Fibroblast of skin of abdomen (primary cell): ENCODE measurements at regions not wholly inside any gene's neighbourhood (a gene's known extent, or its start where the extent isn't known, plus 50 kb on each side); places are given as distances from the start of the nearest gene placed in this dataset.
"Not testable (repeated sequence)": the region's sequence is repeated elsewhere in the genome, so short reads cannot be mapped to it uniquely, and the experiment has no call there.

Experiments
- DNase-seq: peaks from one replicate; pipeline ENCODE4 v3.0.0-alpha.2; 2013

DNA sequence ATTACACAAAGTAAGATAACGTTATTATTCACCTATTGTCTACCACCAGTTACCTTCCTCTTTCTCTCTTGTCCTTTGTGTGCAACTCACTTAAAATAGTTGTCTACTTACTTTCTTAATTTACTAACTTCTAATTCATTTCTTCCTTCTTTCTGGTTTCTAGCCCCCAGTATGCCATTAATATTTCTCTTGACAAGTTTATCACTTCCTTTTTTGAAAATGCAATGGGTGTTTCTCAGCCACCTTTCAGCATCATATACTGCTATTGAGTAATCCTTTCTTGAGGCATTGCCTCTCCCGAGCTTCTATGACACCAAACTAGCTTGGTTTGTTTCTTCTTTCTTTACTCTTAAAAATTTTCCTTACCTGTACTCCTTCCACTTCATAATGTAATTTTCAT, 633.6 kb downstream of the TMTC2 start:
- no peak for DNase-seq

DNA sequence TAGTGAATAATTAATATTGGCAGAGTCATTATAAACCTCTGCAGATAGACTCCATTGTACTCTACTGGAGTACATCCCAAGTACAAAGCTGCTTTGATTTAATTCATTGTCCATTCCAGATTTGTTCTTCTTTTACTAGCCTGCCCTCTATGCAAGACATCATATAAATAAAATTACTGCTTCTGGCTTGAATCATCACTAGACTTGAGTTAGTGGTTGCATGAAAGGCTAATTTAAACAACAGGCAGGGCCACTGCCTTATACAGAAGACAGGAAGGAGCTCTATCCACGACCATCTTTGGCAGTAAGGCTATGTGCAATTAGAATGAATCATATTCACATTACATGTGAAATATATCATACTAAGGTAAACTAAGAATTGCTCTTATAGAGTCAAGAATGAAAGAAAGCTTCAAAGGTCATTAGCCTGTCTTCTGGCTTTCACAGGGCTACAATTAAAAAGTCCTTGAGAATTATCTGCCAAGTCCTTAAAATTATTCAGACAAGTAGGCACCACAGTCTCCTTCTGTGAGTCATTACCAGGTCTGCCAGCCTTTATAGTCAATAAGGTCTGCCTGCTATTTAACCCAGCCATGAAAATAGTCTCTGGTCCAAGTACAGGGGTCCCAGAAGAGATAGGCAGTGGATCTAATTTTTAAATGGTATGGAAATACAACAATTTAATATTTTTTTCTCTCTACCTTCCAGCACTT, 631.8 kb downstream of the TMTC2 start:
- peak; percentile 88 for DNase-seq

DNA sequence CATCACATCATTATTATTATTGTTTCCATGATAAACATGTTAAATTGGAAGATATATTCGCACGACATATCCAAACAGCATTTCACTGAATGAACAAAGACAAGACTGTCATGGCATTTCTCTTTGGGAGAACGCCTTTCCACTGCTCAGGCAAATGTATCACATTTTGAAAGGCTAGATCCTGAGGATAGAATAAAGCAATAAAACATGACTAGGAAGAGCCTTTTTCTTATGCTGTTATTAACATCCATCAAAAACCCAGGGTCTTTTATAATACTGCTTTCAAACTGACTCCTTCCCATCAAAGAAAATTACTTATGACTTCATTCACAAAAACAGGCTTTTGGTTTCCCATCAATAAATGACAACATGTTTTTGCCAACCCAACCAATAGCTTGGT, 630.9 kb downstream of the TMTC2 start:
- no peak for DNase-seq

DNA sequence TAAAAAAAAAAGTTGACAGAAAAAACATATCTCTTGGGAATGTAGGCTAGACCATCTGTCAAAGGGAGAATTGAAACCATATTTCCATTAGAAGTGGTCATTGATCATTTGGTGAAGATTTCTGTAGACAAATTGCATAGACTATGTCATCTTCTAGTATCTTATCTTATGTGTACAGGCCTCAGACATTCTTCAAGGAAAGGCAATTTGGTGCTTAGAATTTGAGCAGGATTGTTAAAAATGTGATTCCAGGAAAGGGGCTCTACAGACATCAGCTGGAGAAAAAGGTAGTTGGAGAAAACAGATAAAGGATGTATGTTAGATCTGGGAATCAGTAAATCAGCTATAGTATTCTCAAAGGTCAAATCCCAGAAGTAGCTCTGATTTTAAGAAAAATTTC, 627.1 kb downstream of the TMTC2 start:
- no peak for DNase-seq

DNA sequence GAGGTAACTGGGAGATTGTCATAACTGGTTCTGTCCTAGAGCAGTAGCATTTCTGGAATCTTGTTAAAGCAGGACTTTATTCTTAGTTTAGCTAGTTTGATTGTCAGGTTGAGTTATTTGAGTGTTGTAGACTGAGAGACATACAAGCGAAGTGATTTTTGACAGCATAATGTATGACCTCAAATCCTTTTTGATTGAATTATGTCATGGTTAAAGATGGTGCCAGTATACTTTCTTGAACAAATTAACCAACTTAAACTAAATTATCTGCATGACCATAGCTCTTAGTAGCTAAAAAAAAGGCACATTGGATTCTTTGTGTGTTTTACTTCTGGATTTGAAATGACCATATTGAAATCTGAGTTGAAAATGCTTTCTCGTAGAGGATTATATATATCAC, 626.6 kb downstream of the TMTC2 start:
- DNase-seq, result no peak

DNA sequence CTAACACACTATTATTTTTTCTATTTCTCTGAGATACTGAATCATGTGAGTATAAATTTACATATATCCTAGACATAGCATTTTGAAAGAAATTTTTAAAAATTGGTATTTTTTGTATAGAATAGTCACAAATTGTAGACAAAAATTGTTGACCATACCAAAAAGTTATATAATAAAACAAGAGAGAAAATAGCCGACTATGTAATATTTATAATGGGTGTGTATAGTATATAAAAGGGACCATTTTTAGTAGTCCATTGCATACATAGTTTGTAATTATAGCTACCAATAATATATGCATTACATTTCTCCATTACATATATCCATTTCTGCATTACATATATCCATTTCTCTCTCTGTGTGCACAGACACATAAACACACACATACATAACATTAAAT, 590.2 kb downstream of the TMTC2 start:
- no peak for DNase-seq

DNA sequence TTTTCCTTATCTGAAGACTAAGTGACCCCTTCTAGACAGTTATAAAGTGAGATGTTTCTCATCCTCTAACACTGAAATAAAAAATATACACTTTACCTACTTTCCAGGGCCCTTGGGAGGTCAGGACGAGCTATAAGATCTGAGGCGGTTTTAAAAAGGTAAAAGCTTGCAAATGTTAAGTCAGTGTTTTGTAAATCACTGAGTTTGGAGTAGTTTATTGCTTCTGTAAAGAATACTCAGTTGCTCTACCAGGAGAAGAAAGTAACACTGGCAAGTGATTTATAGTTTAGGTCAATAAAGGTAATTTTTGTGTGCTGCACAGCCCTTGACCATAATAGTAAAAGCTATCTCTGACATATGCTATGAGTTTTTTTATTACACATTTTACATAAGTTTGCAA, 584.5 kb downstream of the TMTC2 start:
- no peak for DNase-seq

DNA sequence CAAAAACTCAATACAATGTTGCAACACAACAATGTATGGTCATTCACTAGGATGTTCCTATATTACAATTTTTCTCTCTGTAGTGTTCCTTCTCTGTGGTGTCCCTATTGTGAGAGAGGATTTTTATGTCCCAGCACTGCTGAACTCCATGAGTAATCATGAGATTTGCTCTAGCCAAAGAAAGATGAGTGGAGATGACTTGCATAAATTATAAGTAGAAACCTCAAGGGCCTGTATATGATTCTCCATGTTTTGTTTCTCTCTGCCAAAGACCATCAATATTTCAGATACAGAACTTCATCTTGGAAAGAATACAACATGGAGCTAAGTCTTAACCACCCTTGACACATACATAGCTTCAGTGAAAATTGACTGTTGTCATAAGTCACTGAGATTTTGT, 579.1 kb downstream of the TMTC2 start:
- DNase-seq, result peak; percentile 7

DNA sequence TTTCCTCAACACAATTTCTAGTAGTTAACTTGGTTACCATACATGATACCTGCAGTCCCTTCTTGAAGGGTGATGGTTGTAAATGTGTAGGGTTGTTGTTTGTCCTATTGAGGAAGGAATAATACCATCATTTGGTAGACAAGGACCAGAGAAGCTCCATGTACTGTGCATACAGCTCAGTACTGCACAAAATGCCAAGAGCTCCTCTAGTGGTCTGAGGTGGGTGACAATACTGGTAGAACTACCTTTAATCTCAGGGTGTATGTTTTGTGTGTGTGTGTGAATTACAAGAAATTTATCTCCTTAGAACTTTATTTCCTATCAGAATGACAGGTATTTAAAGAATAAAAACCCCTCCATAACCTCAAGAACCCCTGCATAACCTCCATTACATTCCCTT, 575.3 kb downstream of the TMTC2 start:
- no peak for DNase-seq

DNA sequence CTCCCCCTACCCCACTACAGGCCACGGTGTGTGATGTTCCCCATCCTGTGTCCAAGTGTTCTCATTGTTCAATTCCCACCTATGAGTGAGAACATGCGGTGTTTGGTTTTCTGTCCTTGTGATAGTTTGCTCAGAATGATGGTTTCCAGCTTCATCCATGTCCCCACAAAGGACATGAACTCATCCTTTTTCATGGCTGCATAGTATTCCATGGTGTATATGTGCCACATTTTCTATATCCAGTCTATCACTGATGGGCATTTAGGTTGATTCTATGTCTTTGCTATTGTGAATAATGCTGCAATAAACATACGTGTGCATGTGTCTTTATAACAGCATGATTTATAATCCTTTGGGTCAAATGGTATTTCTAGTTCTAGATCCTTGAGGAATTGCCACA, 573.4 kb downstream of the TMTC2 start:
- not testable (repeated sequence) for DNase-seq

DNA sequence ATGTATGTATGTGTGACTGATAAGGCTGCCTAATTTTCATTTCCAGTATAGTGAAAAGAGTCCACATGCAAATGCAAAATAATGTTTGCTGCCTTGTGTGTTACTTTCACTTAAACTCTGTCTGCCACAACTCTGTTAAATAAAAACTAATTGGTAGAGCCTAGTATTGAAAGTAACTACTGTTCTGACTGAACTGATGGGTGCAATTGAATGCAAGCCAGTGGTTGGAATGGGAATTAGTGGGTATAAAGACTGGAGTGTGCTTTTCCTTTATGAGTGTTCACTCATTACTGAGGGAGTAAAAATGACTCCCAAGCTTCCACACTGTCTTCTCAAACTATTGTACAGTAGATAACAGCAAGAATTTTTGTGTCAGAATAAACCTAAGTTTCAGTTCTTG, 571.0 kb downstream of the TMTC2 start:
- no peak for DNase-seq

DNA sequence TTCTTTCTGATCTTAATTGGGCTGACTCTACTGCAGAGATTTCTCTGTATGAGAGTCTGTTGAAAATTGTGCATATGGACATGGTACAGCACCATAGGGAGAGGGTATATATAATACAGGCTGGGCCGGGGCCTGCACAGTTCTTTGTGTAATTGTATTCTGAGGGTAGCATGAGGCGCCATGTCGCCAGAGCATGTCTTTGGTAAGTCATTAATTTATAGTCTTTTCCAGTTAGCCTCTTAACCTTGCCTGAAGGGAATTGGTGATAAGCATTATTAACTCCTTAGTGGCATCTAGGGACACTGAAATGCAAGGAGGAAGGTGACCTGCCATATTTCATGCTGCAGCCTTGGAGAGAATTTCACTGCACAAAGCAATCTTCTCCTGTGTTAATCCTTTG, 569.9 kb downstream of the TMTC2 start:
- no peak for DNase-seq

DNA sequence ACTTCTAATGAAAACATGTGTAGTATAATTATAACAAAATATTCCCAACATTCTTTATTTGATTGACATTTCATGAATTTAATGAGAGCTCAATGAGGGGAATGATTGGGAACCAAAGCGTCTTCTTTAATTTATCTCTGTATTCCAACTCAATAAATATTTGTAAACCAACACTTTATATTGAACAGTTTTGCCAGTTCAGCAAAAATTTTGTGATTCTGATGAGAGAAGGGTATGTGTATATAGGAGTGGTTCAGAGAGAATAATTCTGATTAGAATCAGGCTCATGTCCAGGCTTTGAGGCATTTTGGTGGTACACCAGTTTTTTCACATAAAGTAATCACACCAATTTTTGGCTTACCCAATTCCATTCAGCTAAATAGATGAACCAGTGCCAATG, 564.2 kb downstream of the TMTC2 start:
- DNase-seq, result no peak

DNA sequence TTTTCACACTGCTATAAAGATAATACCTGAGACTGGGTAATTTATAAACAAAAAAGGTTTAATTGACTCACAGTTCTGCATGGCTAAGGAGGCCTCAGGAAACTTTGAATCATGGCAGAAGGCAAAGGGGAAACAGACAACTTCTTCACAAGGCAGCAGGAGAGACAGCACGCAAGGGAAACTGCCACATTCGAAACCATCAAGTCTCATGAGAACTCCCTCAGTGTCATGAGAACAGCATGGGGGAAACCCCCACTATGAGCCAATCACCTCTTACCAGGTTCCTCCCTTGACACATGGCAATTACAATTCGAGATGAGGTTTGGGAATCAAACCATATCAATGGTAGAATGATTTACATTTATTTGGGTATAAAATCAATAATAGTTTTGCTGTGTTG, 558.5 kb downstream of the TMTC2 start:
- no peak for DNase-seq

DNA sequence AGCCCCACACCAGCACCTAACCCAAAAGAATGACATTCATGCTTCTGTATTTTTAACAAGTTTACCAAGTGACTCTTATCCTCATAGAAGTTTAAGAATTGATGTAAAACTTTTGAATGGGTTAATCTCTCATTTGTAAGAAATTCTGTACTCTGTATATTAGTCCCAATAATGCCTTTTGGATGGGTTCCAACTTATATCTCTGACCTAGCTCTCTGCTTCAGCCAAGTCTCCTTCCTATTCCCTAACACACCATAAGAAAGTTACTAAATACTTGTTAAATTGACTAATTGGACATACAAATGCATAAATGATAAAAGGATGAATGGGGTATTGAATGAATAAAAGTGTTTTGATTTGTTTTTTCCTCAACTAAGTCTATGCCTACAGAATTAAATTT, 557.3 kb downstream of the TMTC2 start:
- no peak for DNase-seq

DNA sequence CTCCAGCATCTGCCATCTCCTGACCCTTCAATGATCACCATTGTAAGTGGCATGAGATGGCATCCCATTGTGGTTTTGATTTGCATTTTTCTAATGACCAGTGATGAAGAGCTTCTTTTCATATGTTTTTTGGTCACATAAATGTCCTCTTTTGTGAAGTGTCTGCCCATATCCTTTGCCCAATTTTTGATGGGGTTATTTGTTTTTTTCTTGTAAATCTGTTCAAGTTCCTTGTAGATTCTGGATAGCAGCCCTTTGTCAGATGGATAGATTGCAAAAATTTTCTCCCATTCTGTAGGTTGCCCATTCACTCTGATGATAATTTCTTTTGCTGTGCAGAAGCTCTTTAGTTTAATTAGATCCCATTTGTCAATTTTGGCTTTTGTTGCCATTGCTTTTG, 547.3 kb downstream of the TMTC2 start:
- DNase-seq, result not testable (repeated sequence)

DNA sequence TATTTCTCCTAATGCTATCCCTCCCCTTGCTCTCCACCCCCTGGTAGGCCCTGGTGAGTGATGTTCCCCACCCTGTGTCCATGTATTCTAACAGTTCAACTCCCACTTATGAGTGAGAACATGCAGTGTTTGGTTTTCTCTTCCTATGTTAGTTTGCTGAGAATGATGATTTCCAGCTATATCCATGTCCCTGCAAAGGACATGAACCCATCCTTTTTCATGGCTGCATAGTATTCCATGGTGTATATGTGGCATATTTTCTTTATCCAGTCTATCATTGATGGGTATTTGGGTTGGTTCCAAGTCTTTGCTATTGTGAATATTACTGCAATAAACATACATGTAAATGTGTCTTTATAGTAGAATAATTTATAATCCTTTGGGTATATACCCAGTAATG, 540.3 kb downstream of the TMTC2 start:
- not testable (repeated sequence) for DNase-seq

DNA sequence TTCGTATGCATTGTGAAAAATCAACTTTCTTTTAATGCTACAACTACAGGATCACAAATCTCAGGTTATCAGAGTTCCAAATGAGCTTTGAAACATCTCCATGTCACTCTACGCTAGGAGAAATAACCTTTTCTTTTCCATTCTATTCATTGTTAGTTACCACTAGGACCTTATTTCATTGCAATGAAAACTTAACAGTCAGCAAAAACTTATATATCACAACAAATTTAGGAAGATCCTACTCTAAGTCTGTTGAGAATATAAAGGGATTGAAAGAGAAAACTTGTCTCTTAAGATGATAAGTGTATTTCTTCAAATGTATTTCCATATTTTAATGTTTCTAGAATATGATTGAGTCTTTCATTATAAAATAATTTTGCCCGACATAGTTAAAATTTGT, 539.1 kb downstream of the TMTC2 start:
- DNase-seq, result no peak

DNA sequence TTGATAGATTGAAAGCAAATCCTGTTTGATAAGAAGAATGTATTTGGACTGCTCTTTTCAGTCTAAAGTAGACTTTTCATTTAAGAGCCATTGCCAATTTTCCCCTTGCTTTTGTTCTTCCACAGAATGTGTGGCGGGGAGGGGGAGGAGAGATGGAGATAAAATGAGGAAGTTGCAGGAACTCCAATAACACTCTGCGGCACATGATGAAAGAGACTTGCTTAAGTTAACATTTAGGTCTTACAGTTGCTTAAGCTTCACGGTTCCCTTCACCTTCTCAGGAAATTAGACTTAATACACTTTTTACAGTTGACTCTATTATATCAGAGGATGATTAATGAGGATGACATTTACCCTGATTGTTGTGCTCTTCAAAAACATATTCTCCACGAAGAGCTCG, 537.3 kb downstream of the TMTC2 start:
- no peak for DNase-seq

DNA sequence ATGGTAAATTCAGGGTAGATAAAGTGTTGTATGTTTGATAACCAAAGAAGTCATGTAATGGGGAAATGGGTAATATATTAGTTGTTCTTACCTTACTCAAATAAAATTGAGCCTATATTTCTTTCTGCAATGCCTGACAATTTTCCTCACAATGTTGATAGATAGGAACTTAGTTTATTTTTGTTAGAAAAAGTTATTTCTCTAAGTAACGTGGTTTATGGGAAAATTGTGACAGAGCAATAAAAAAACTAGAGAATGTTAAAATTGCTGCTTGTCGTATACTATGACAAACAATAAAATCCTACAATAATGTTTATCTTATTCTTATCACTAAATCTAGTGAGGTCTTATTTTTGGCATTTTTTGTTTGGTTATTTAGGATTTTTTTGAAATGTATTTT, 534.1 kb downstream of the TMTC2 start:
- DNase-seq, result no peak

DNA sequence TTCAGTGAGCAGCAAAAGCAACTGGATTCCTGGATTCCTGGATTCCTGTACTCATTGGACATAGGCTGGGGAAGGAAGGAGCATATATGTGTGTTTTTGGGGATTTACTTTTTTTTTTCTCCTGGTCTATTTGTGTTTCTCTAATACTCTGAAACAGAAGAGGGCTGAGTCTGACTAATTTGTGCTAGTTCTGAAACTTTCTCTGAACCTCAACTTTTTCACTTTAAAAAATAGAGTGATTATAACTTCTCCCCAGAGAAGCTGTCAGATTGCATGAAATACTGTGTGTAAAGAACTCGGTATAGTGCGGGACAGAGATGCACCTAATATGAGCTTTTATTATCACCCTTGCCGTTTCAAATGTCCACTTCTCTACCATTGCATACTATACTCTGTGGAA, 529.5 kb downstream of the TMTC2 start:
- DNase-seq, result no peak

DNA sequence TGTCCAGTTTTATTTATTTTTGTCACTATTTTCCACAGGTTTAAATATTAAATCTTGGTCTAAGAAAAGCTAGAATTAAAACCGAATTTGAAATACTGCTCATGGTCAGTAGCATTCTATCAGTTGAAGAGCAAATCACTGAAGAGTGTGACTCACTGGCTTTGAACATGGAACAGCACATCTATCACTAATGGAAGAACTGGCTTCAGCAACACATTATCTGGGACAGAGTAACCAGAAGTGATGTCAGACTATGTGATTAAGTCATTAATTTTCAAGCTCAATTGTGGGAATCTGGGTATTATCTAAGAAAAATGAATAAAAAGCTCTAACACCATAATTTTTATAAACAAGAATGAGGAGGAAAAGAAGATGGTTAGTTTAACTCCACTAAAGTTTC, 527.5 kb downstream of the TMTC2 start:
- no peak for DNase-seq

DNA sequence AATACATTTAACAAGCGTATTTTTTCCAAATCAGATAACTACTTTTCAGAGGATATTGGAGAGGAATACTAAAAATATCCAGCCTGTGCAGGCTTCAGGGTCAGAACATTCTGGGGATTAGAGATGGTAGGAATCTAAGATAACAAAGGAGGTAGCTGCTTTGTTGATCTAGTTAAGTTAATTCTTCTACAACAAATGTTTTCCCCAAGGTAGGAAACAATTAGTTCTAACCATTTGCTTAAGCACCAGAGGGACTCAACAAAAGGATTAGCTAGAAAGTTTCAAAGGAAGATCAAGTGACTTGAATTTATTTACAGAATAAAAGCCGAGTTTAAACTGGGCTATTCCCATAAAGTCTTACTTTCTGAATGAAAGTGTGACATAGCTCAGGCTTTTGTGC, 524.2 kb downstream of the TMTC2 start:
- DNase-seq, result no peak

DNA sequence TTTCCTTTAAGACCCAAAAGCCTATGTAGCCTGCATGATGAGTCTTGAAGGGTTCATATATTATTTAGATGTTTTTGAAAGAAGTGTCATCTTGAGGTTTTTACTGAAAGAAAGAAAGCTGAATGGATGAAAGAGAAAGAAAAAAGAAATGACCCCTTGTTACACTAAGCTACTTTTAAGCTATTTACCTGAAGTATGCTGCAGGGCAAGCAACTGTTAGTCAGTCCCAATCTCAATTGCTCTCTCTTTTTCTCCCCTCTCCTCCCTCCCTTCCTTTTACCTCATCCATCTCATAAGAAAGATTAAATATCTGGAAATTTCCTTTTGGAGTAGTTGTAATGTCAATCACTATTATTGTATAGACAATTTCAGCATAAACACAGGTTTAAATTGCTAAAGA, 512.4 kb downstream of the TMTC2 start:
- no peak for DNase-seq

DNA sequence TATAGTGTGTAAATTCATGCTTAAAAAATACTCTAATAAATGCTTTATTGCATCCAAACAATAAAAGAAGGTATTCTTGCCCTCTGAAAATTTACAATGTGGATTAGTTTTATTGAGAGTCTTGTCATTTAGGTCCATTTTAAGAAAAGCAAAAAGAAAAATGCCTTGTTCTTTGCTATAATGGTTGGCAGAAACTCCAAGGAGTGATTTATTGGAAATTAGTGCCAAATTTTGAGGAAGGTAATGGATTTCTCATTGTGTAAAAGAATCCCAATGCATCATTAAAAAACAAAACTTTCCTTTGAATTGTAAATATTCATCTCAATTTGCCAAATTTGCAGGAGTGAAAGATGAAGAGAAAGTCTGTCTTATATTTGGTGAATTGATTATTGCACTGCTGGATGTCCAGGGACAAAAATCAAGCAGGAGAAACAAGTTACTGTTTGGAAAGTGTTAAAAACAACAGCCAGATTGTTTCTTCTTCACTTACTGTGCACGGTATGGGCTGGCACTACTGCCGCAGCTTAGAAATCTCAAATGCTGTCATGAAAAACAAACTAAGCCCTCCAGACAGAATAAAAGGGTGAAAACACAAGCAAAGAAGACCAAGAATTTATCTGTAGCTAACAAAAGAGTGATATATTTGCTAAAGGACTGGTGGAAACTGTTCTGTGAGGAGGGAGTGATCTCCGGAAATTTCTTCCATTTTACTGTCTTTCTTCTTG, 511.7 kb downstream of the TMTC2 start:
- DNase-seq, result no peak
